ENCODE measurements at regions not wholly inside any gene's neighbourhood (a gene's known extent, or its start where the extent isn't known, plus 50 kb on each side); places are given as distances from the start of the nearest gene placed in this dataset.

DNA sequence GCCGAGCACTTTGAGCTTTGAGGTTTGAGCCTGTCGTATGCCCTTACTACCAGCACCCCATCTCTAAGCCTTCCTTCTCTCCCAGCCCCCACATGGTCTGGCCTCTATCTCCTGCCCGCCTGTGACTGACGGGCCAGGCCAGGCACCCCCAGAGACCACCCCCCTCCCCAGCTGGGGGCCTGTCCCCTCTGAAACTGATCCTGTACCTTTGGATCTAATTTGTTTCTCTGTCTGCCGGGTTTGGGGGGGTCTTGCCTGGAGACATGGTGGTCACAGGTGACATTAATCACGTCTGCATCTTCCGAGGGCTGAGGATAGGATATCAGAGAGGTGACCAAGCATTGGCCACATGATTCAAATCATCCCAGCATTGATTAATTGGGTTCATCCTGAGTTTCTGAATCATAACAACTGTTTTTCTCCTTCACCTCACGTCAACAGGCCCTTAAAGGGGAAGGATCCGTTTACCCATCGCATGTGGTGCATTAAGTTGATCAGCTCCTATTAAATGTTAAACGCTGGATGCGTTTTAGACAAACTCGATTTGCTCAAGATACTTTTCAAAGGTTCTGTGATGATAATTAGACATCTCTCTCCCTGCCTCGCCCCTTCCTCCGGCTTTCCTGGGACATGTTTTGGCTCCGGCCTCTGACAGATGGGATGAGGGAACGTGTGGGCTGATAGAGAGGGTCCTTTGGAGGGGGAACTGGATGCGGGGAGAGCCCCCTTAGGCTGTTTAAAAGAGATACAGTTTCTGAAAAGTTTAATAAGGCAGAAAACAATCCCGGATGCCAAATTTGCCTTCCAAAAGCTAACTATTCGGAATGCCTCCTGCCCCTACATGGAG, 63.3 kb upstream of the TBX3 start:
- CTCF ChIA-PET, result interaction anchor here (0.6 to 1.4 kb wide), 5 partner anchors 10 to 64 kb away, joined by 3 to 4 read pairs (median 3); no protein-coding TSS in a partner anchor
- H3K4me2 ChIP-seq, result no peak overlapping the region

GRCh38 chr12:114746297-114747011, 62.5 kb upstream of the TBX3 start:
- WGBS (ENCODE audit: missing lambda C conversion rate), result 68% methylated on average over 6 of the region's 6 CpGs
- no peak overlapping the region for H3K4me3 ChIP-seq
- TF ChIP-seq FOSB (CRISPR knock-in tag; IDR thresholded peaks at IDR 0.05), result no peak
- no peak for TF ChIP-seq EHMT2 (IDR thresholded peaks at IDR 0.05; ENCODE audit: low read depth)
- TF ChIP-seq CBX2 (IDR thresholded peaks at IDR 0.05; ENCODE audit: borderline replicate concordance, low read depth), result no peak
- TF ChIP-seq HEYL (CRISPR knock-in tag; IDR thresholded peaks at IDR 0.05), result no peak
- TF ChIP-seq HMGXB4 (CRISPR knock-in tag; IDR thresholded peaks at IDR 0.05; ENCODE audit: borderline replicate concordance), result no peak
- no peak for TF ChIP-seq BHLHE40 (IDR thresholded peaks at IDR 0.05; ENCODE audit: low read depth, low read length)
- TF ChIP-seq SMC3 (IDR thresholded peaks at IDR 0.05), result no peak
- TF ChIP-seq, protein P1, sequence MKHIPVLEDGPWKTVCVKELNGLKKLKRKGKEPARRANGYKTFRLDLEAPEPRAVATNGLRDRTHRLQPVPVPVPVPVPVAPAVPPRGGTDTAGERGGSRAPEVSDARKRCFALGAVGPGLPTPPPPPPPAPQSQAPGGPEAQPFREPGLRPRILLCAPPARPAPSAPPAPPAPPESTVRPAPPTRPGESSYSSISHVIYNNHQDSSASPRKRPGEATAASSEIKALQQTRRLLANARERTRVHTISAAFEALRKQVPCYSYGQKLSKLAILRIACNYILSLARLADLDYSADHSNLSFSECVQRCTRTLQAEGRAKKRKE (CRISPR knock-in tag; IDR thresholded peaks at IDR 0.05; ENCODE audit: low read depth), result no peak
- TF ChIP-seq EHF (CRISPR knock-in tag; IDR thresholded peaks at IDR 0.05), result no peak
- no peak for TF ChIP-seq JUN (IDR thresholded peaks at IDR 0.05)
- no peak for TF ChIP-seq HDAC2 (IDR thresholded peaks at IDR 0.05)
- no peak for TF ChIP-seq MAZ (IDR thresholded peaks at IDR 0.05; ENCODE audit: borderline replicate concordance, low read depth, low read length)
- TF ChIP-seq POLR2AphosphoS2 (conservative IDR thresholded peaks at IDR 0.05; ENCODE audit: low read length), result no peak
- TF ChIP-seq MAX (IDR thresholded peaks at IDR 0.05), result no peak
- TF ChIP-seq ZSCAN20 (CRISPR knock-in tag; IDR thresholded peaks at IDR 0.05), result no peak
- no peak for TF ChIP-seq FOSL2 (IDR thresholded peaks at IDR 0.05)
- no peak for TF ChIP-seq FOSL2 (CRISPR knock-in tag; IDR thresholded peaks at IDR 0.05)
- no peak for TF ChIP-seq RAD21 (conservative IDR thresholded peaks at IDR 0.05 in 1 of 2, IDR thresholded peaks at IDR 0.05 in 1 of 2)
- no peak for TF ChIP-seq ELK1 (IDR thresholded peaks at IDR 0.05; ENCODE audit: low read depth, low read length)
- no peak for TF ChIP-seq MAFK (IDR thresholded peaks at IDR 0.05; ENCODE audit: partially characterized antibody)
- ATAC-seq, result no peak
- ChIA-PET POLR2A (no interaction called here), CTCF (interaction anchor here (0.6 to 1.4 kb wide), 5 partner anchors 10 to 417 kb away, joined by 3 to 4 read pairs (median 3); no protein-coding TSS in a partner anchor)
- H3K9me3 ChIP-seq, result no peaks in the 10 kb centered on the region
- no peak overlapping the region for H3K4me2 ChIP-seq
- DNase-seq (ENCODE audit: low read depth in 1 of 2, low spot score in 1 of 2), result no peak
- no peak overlapping the region for H3K27ac ChIP-seq
- no peaks in the 10 kb centered on the region for H3K4me1 ChIP-seq
- no peak for FAIRE-seq

More for the DNA sequence above, 63.3 kb upstream of the TBX3 start:
- FAIRE-seq (no peak), DNase-seq (ENCODE audit: low read depth in 1 of 2, low spot score in 1 of 2) (no peak), ATAC-seq (no peak)
- H3K9me3 ChIP-seq, result no peaks in the 10 kb centered on the region
- H3K27ac ChIP-seq, result no peak overlapping the region
- H3K4me3 ChIP-seq, result no peak overlapping the region
- 81% methylated on average over 20 of the region's 20 CpGs for WGBS (ENCODE audit: missing lambda C conversion rate)
- POLR2A ChIA-PET, result no interaction called here
- no peak for TF ChIP-seq MYC (IDR thresholded peaks at IDR 0.05; ENCODE audit: borderline replicate concordance, low read length)
- no peak for TF ChIP-seq JUN (IDR thresholded peaks at IDR 0.05)
- no peak for TF ChIP-seq PHF8 (IDR thresholded peaks at IDR 0.05; ENCODE audit: borderline replicate concordance, low read depth)
- H3K4me1 ChIP-seq, result no peaks in the 10 kb centered on the region

Data from A549 (cell line).